ENCODE measurements at regions not wholly inside any gene's neighbourhood (a gene's known extent, or its start where the extent isn't known, plus 50 kb on each side); places are given as distances from the start of the nearest gene placed in this dataset.
"Not testable (repeated sequence)": the region's sequence is repeated elsewhere in the genome, so short reads cannot be mapped to it uniquely, and the experiment has no call there.

DNA sequence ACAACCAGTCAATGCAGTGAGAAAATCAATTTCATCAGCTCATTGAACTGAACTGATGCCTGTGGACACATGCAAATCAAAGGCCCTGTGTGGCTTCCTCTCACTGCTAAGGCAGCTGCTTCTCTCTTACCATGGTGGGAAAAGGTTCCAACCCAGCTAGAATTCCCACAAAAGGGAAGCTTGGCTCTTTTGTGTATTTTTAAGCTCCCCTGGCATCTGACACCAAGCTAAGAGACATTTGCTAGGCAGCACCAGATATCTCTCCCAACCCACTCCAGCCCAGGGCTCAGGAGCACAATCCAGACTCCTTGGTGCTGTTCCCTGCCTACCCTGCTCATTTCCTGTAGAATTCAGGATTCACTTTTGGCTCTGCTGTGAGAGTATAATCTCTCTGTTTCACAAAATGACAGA is 129.6 kb downstream of the GXYLT1 start:
- Histone ChIP-seq H2AFZ (ENCODE audit: low read depth) (no peak overlapping the region), H3K79me2 (ENCODE audit: insufficient read depth, low read depth) (no peaks in the 10 kb centered on the region), H4K20me1 (ENCODE audit: insufficient read depth) (no peaks in the 10 kb centered on the region), H3K27me3 (ENCODE audit: insufficient read depth, low read depth) (no peaks in the 10 kb centered on the region), H3K9ac (no peak overlapping the region), H3K4me2 (no peak overlapping the region), H3K36me3 (ENCODE audit: insufficient read depth) (no peaks in the 10 kb centered on the region), H3K4me1 (ENCODE audit: low read depth, poor library complexity, severe bottlenecking) (no peaks in the 10 kb centered on the region), H3K4me3 (IDR thresholded peaks at IDR 0.05; ENCODE audit: insufficient read depth, low read depth, low read length) (no peak overlapping the region), H3K27ac (no peak overlapping the region)
- TF ChIP-seq CTCF (conservative IDR thresholded peaks at IDR 0.05; ENCODE audit: low read depth, low read length) = no peak

- not testable (repeated sequence) for H3K27me3 ChIP-seq (ENCODE audit: insufficient read depth, low read depth); H3K4me3 ChIP-seq (IDR thresholded peaks at IDR 0.05; ENCODE audit: insufficient read depth, low read depth, low read length); H3K79me2 ChIP-seq (ENCODE audit: insufficient read depth, low read depth); H2AFZ ChIP-seq (ENCODE audit: low read depth); H3K27ac ChIP-seq; H3K36me3 ChIP-seq (ENCODE audit: insufficient read depth); H3K4me1 ChIP-seq (ENCODE audit: low read depth, poor library complexity, severe bottlenecking); H4K20me1 ChIP-seq (ENCODE audit: insufficient read depth); H3K9ac ChIP-seq; H3K4me2 ChIP-seq
Measured at GRCh38 chr12:42012501-42012900, 132.2 kb downstream of the GXYLT1 start.

DNA sequence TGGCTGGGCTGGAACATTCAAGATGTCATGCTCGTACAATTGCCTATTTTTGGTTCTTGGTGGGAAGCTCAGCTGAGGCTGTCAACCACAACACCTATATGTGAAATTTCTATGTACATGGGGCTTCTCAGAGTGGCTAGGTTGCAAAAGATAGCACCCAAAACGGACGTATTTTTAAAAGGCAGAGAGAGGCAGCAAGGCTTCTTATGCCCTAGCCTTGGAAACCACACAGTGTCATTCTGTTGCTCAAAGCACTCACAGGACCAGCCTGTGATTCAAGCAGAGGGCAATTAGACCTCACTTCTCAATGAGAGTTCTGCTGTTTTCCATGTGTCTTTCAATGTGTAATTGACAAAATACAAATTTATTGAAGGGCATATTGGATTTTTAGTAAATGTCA is 134.0 kb downstream of the GXYLT1 start:
- Histone ChIP-seq H4K20me1 (ENCODE audit: insufficient read depth) (no peaks in the 10 kb centered on the region), H3K27me3 (ENCODE audit: insufficient read depth, low read depth) (no peaks in the 10 kb centered on the region), H3K9ac (no peak overlapping the region), H3K79me2 (ENCODE audit: insufficient read depth, low read depth) (no peaks in the 10 kb centered on the region), H3K36me3 (ENCODE audit: insufficient read depth) (no peaks in the 10 kb centered on the region), H3K4me3 (IDR thresholded peaks at IDR 0.05; ENCODE audit: insufficient read depth, low read depth, low read length) (no peak overlapping the region), H2AFZ (ENCODE audit: low read depth) (no peak overlapping the region), H3K4me2 (no peak overlapping the region), H3K27ac (no peak overlapping the region), H3K4me1 (ENCODE audit: low read depth, poor library complexity, severe bottlenecking) (no peaks in the 10 kb centered on the region)
- no peak for TF ChIP-seq CTCF (conservative IDR thresholded peaks at IDR 0.05; ENCODE audit: low read depth, low read length)

DNA sequence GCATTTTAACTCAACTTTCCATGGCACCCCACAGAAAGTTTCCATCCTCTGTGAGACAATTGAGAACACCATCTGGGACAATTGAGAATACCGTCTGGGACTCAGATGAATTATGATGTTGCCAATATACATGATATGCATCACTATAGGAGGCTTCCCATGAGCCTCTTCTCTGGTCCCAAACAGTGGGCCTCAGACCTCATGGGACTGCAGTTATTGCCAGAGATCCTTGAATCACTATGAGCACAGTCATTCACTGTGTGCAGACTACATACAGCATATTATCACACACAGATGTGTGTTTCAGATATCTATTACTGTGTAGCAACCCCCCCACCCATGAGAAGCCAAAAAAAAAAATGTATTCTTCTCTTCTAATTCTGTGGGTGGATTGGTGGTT is 134.4 kb downstream of the GXYLT1 start:
- no peak overlapping the region for H2AFZ ChIP-seq (ENCODE audit: low read depth)

DNA sequence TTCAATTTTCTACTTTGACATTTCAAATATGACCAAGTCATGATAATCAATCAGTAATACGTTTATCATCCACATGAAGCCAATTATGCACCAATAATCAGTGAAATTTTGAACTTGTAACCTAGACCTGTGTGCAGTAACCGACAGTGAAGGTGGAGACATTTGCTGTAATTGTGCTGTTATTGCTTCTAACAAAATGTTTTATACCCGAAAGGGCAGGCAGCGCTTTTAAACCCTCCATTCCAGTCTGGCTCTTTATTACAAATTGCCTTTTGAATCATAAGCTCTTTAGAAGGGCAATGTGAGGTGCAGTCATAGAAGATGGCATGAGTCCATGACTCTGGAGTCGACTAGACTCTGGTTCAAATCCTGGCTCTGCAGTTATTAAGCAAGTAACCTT is 135.7 kb downstream of the GXYLT1 start:
- H4K20me1 ChIP-seq (ENCODE audit: insufficient read depth) = no peaks in the 10 kb centered on the region
- H3K79me2 ChIP-seq (ENCODE audit: insufficient read depth, low read depth) = no peaks in the 10 kb centered on the region
- H3K4me1 ChIP-seq (ENCODE audit: low read depth, poor library complexity, severe bottlenecking) = no peaks in the 10 kb centered on the region
- H3K4me2 ChIP-seq = no peak overlapping the region
- H2AFZ ChIP-seq (ENCODE audit: low read depth) = no peak overlapping the region
- no peak for TF ChIP-seq CTCF (conservative IDR thresholded peaks at IDR 0.05; ENCODE audit: low read depth, low read length)
- no peak overlapping the region for H3K27ac ChIP-seq
- no peaks in the 10 kb centered on the region for H3K36me3 ChIP-seq (ENCODE audit: insufficient read depth)
- no peak overlapping the region for H3K4me3 ChIP-seq (IDR thresholded peaks at IDR 0.05; ENCODE audit: insufficient read depth, low read depth, low read length)
- no peaks in the 10 kb centered on the region for H3K27me3 ChIP-seq (ENCODE audit: insufficient read depth, low read depth)
- no peak overlapping the region for H3K9ac ChIP-seq

More for the DNA sequence above, 134.4 kb downstream of the GXYLT1 start:
- Histone ChIP-seq H3K4me2 (no peak overlapping the region), H3K79me2 (ENCODE audit: insufficient read depth, low read depth) (no peaks in the 10 kb centered on the region), H3K4me1 (ENCODE audit: low read depth, poor library complexity, severe bottlenecking) (no peaks in the 10 kb centered on the region), H3K27me3 (ENCODE audit: insufficient read depth, low read depth) (no peaks in the 10 kb centered on the region), H3K36me3 (ENCODE audit: insufficient read depth) (no peaks in the 10 kb centered on the region), H3K4me3 (IDR thresholded peaks at IDR 0.05; ENCODE audit: insufficient read depth, low read depth, low read length) (no peak overlapping the region), H4K20me1 (ENCODE audit: insufficient read depth) (no peaks in the 10 kb centered on the region), H3K9ac (no peak overlapping the region), H3K27ac (no peak overlapping the region)
- TF ChIP-seq CTCF (conservative IDR thresholded peaks at IDR 0.05; ENCODE audit: low read depth, low read length) = no peak
